KOPT-K1 (cell line): ENCODE measurements at regions not wholly inside any gene's neighbourhood (a gene's known extent, or its start where the extent isn't known, plus 50 kb on each side); places are given as distances from the start of the nearest gene placed in this dataset.

Experiments used
- H3K27ac ChIP-seq: fragments of 200-600 bp; sonication (generic); 2 replicates; pipeline ENCODE4 v1.5.1; 2016; ENCODE audit warnings: antibody characterized with exemption, mild to moderate bottlenecking, low read depth, low read length; ENCODE audit not compliant: poor library complexity, severe bottlenecking
- H3K36me3 ChIP-seq: fragments of 200-600 bp; sonication (generic); 2 replicates; pipeline ENCODE4 v1.5.1; 2017; ENCODE audit warnings: antibody characterized with exemption, mild to moderate bottlenecking, low read length, moderate library complexity; ENCODE audit not compliant: insufficient read depth
- H3K9me3 ChIP-seq: fragments of 200-600 bp; sonication (generic); 2 replicates; pipeline ENCODE4 v1.5.1; 2017; ENCODE audit warnings: antibody characterized with exemption, low read length, mild to moderate bottlenecking; ENCODE audit not compliant: insufficient read depth, poor library complexity, severe bottlenecking

DNA sequence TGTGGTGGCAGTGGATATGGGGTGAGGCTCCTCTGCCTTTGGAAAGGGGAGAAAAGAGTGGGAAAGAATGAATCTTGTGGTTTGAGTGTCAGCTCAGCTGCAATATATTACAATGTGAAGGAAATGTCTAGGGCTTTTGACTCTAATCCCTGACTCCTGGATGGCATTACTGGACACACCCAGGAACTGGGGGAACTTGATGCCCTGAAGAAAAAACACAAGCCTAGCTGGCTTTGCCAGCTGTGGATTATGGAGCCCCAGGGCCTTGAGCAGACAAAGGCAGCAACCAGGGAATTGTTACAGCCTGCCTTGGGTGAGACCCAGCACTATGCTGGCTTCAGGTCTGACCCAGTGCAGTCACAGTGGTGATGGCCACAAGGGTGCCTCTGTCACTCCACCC is 57.1 kb upstream of the CYSLTR1 start:
- Histone ChIP-seq H3K36me3 (no peaks in the 10 kb centered on the region), H3K27ac (no peak overlapping the region), H3K9me3 (peaks cover 18% of the 10 kb centered on the region)

DNA sequence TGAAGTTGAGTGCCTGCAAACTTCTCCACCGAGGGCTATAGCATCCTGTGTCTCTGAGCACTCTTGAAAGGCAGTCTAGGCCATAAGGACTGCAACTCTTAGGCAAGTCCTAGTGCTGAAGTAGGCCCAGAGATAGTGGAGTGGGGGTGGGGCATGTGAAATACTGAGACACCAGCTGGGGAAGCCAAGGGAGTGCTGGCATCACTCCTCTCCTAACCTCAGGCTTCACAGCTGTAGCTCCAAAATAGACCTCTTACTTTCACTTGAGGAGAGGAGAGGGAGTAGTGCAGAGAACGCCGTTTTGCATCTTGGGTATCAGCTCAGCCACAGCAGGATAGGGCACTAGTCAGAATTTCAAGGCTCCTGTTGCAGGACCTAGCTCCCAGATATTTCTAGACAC is 56.2 kb upstream of the CYSLTR1 start:
- Histone ChIP-seq H3K36me3 (no peaks in the 10 kb centered on the region), H3K9me3 (peaks cover 11% of the 10 kb centered on the region), H3K27ac (no peak overlapping the region)

DNA sequence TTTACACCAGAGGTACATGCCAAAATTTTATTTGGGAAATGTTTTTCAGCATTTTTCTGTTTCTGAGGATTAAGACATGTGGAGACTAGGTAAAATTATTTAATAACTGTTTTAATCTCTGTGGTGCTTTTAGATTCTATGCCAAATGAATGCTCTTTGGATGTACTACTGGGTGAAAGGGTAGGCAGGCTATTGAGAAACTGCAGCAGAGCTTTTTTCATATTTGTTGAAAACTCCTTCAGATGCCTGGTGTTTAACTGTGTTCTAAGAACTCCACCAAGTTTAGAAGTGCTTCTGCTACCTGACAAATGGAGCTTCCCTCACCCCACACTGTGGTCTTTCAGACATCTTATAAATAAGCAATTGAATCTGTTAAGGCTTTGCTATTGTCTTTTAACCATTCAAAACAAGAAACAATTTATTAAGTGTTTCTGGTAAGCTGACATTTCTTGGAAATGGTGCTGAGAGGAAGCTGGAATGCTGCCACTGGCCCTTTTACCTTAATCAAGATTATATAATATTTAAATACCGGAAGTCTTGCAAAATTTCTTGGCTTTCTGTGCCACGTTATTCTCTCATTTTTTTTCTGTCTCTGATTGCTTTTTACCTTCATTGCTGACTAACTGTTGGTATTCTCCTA is 51.2 kb upstream of the CYSLTR1 start:
- no peaks in the 10 kb centered on the region for H3K9me3 ChIP-seq
- no peaks in the 10 kb centered on the region for H3K36me3 ChIP-seq
- H3K27ac ChIP-seq: no peak overlapping the region
